22Rv1 (cell line): ENCODE measurements at regions not wholly inside any gene's neighbourhood (a gene's known extent, or its start where the extent isn't known, plus 50 kb on each side); places are given as distances from the start of the nearest gene placed in this dataset.

ENCODE experiments used
- ZFX ChIP-seq: fragments of 450-650 bp; IDR thresholded peaks from 2 replicates; pipeline ENCODE4 v1.6.1; 2017; ENCODE audit warnings: antibody characterized with exemption, borderline replicate concordance
- TF ChIP-seq, protein P1 (sequence below): fragments of 450-650 bp; IDR thresholded peaks from 2 replicates; pipeline ENCODE4 v1.5.1; 2017; ENCODE audit warnings: mild to moderate bottlenecking

DNA sequence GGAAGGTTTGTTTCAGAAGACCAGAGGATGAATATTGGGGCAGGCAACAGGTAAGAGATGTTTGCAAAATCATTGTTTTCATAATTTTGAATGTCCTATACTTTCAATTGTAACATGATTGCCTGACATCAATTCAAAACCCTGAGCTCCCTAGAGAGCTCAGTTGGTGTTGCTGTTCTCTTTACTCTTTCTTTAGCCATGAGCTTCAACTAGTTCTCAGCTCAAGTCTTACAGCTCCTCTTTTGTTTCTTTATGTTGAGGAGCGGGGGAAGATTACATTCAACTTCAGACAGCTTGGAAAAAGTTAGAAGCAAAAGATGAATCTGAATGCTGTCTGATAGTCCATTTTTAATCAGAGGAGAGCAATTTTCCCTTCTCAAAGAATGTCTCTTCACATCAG lies 144.8 kb upstream of the TACR1 start:
- TF ChIP-seq, protein P1, sequence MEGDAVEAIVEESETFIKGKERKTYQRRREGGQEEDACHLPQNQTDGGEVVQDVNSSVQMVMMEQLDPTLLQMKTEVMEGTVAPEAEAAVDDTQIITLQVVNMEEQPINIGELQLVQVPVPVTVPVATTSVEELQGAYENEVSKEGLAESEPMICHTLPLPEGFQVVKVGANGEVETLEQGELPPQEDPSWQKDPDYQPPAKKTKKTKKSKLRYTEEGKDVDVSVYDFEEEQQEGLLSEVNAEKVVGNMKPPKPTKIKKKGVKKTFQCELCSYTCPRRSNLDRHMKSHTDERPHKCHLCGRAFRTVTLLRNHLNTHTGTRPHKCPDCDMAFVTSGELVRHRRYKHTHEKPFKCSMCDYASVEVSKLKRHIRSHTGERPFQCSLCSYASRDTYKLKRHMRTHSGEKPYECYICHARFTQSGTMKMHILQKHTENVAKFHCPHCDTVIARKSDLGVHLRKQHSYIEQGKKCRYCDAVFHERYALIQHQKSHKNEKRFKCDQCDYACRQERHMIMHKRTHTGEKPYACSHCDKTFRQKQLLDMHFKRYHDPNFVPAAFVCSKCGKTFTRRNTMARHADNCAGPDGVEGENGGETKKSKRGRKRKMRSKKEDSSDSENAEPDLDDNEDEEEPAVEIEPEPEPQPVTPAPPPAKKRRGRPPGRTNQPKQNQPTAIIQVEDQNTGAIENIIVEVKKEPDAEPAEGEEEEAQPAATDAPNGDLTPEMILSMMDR: no peak
- TF ChIP-seq ZFX: no peak
